H9 (cell line): ENCODE measurements at regions not wholly inside any gene's neighbourhood (a gene's known extent, or its start where the extent isn't known, plus 50 kb on each side); places are given as distances from the start of the nearest gene placed in this dataset.
A peak's percentile ranks its signal among the peaks of the same experiment; 100 is the strongest.

Source experiments
- DNase-seq: peaks from one replicate; pipeline ENCODE4 v3.0.0-alpha.2; 2017
- H2AFZ ChIP-seq: one replicate; pipeline ENCODE4 v1.6.1; 2013; ENCODE audit warnings: mild to moderate bottlenecking, low read length, control low read depth, moderate library complexity
- H2AK5ac ChIP-seq: 2 replicates; pipeline ENCODE4 v1.6.1; 2013; ENCODE audit warnings: low read length, control low read depth, mixed read lengths; ENCODE audit not compliant: insufficient read length
- H2BK120ac ChIP-seq: one replicate; pipeline ENCODE4 v1.6.1; 2013; ENCODE audit warnings: low read depth, mild to moderate bottlenecking, low read length, control low read depth, inconsistent platforms; ENCODE audit not compliant: poor library complexity, severe bottlenecking
- H2BK12ac ChIP-seq: 2 replicates; pipeline ENCODE4 v1.6.1; 2013; ENCODE audit warnings: low read length, control low read depth, mixed read lengths, low read depth; ENCODE audit not compliant: insufficient read length
- H2BK15ac ChIP-seq: 2 replicates; pipeline ENCODE4 v1.6.1; 2013; ENCODE audit warnings: low read depth, low read length, control low read depth
- H2BK20ac ChIP-seq: one replicate; pipeline ENCODE4 v1.6.1; 2013; ENCODE audit warnings: low read depth, mild to moderate bottlenecking, low read length, control low read depth, inconsistent platforms; ENCODE audit not compliant: poor library complexity, severe bottlenecking
- H2BK5ac ChIP-seq: 2 replicates; pipeline ENCODE4 v1.6.1; 2013; ENCODE audit warnings: low read length, control low read depth, mixed read lengths; ENCODE audit not compliant: insufficient read length
- H3K14ac ChIP-seq: 2 replicates; pipeline ENCODE4 v1.6.1; 2013; ENCODE audit warnings: low read length, control low read depth; ENCODE audit not compliant: insufficient read depth
- H3K18ac ChIP-seq: 2 replicates; pipeline ENCODE4 v1.6.1; 2013; ENCODE audit warnings: low read depth, mild to moderate bottlenecking, mixed read lengths, low read length, control low read depth; ENCODE audit not compliant: insufficient read length
- H3K23ac ChIP-seq: 2 replicates; pipeline ENCODE4 v1.6.1; 2013; ENCODE audit warnings: low read length, control low read depth, mixed read lengths, low read depth; ENCODE audit not compliant: insufficient read length
- H3K23me2 ChIP-seq: 2 replicates; pipeline ENCODE4 v1.6.1; 2013; ENCODE audit warnings: low read depth, mild to moderate bottlenecking, mixed read lengths, low read length, control low read depth; ENCODE audit not compliant: insufficient read length, poor library complexity, severe bottlenecking
- H3K27ac ChIP-seq: 2 replicates; pipeline ENCODE4 v1.5.1; 2013; ENCODE audit warnings: low read length, control low read depth, mixed read lengths, low read depth; ENCODE audit not compliant: insufficient read length
- H3K27me3 ChIP-seq: 2 replicates; pipeline ENCODE4 v1.6.1; 2013; ENCODE audit warnings: low read length, control low read depth, inconsistent platforms; ENCODE audit not compliant: insufficient read depth
- H3K4ac ChIP-seq: 2 replicates; pipeline ENCODE4 v1.6.1; 2013; ENCODE audit warnings: low read depth, mild to moderate bottlenecking, control low read depth, inconsistent platforms, low read length, moderate library complexity
- H3K4me1 ChIP-seq: 2 replicates; pipeline ENCODE4 v1.6.1; 2013; ENCODE audit warnings: low read length, control low read depth, inconsistent platforms; ENCODE audit not compliant: insufficient read depth
- H3K4me2 ChIP-seq: 2 replicates; pipeline ENCODE4 v1.6.1; 2013; ENCODE audit warnings: low read length, control low read depth, mixed read lengths; ENCODE audit not compliant: insufficient read length, insufficient read depth
- H3K56ac ChIP-seq: 2 replicates; pipeline ENCODE4 v1.6.1; 2013; ENCODE audit warnings: low read depth, mild to moderate bottlenecking, mixed read lengths, low read length, control low read depth; ENCODE audit not compliant: insufficient read length
- H3K79me1 ChIP-seq: 2 replicates; pipeline ENCODE4 v1.6.1; 2013; ENCODE audit warnings: low read depth, mild to moderate bottlenecking, moderate library complexity, low read length, control low read depth, inconsistent platforms; ENCODE audit not compliant: insufficient read depth, poor library complexity, severe bottlenecking
- H3K79me2 ChIP-seq: 2 replicates; pipeline ENCODE4 v1.6.1; 2013; ENCODE audit warnings: low read length, control low read depth, inconsistent platforms; ENCODE audit not compliant: insufficient read depth
- H3K9ac ChIP-seq: 2 replicates; pipeline ENCODE4 v1.6.1; 2013; ENCODE audit warnings: low read length, control low read depth, mixed read lengths; ENCODE audit not compliant: insufficient read length; ENCODE audit errors: extremely low read depth
- H3K9me3 ChIP-seq: one replicate; pipeline ENCODE4 v1.6.1; 2013; ENCODE audit warnings: low read depth, low read length, inconsistent platforms; ENCODE audit not compliant: control insufficient read depth
- H3T11ph ChIP-seq: one replicate; pipeline ENCODE4 v1.6.1; 2013; ENCODE audit warnings: mild to moderate bottlenecking, low read length, control low read depth, inconsistent platforms
- H4K20me1 ChIP-seq: one replicate; pipeline ENCODE4 v1.6.1; 2013; ENCODE audit not compliant: control insufficient read depth, insufficient read length, insufficient read depth
- H4K5ac ChIP-seq: 2 replicates; pipeline ENCODE4 v1.6.1; 2013; ENCODE audit warnings: low read depth, mild to moderate bottlenecking, mixed read lengths, low read length, control low read depth; ENCODE audit not compliant: insufficient read length
- H4K8ac ChIP-seq: replicated peaks from 2 replicates; pipeline ENCODE4 v1.6.1; 2013; ENCODE audit warnings: low read length, control low read depth, mixed read lengths, low read depth; ENCODE audit not compliant: insufficient read length
- H4K91ac ChIP-seq: 2 replicates; pipeline ENCODE4 v1.6.1; 2013; ENCODE audit warnings: low read depth, mild to moderate bottlenecking, moderate library complexity, mixed read lengths, low read length, control low read depth; ENCODE audit not compliant: insufficient read length
- H3K27ac Mint-ChIP-seq, 3 experiments: 2 replicates in 2 of 3; 3 replicates in 1 of 3; pipeline ENCODE4 v1.8.0; 2020 to 2021; ENCODE audit warnings: mixed read lengths in 3 of 3, mild to moderate bottlenecking in 1 of 3, moderate library complexity in 1 of 3
- H3K27me3 Mint-ChIP-seq: 2 replicates; pipeline ENCODE4 v1.8.0; 2021; ENCODE audit warnings: low read depth, mild to moderate bottlenecking, moderate library complexity, mixed read lengths
- H3K36me3 Mint-ChIP-seq, 3 experiments: 2 replicates in 2 of 3; 3 replicates in 1 of 3; pipeline ENCODE4 v1.8.0; 2020 to 2021; ENCODE audit warnings: low read depth in 3 of 3, mixed read lengths in 3 of 3; ENCODE audit not compliant: insufficient read depth in 1 of 3
- H3K4me1 Mint-ChIP-seq, 2 experiments: 2 replicates each; pipeline ENCODE4 v1.8.0; 2020; ENCODE audit warnings: mixed read lengths in 2 of 2
- H3K4me3 Mint-ChIP-seq, 2 experiments: 2 replicates in 1 of 2; 3 replicates in 1 of 2; pipeline ENCODE4 v1.8.0; 2020 to 2021; ENCODE audit warnings: mild to moderate bottlenecking in 2 of 2, mixed read lengths in 2 of 2, moderate library complexity in 1 of 2
- H3K9me3 Mint-ChIP-seq, 2 experiments: 2 replicates in 1 of 2; 3 replicates in 1 of 2; pipeline ENCODE4 v1.8.0; 2020; ENCODE audit warnings: mild to moderate bottlenecking in 2 of 2, mixed read lengths in 2 of 2, moderate library complexity in 1 of 2
- WGBS: extraction: QIAGEN DNeasy Blood & Tissue Kit; methylation state at CpG from one replicate; pipeline ENCODE4 v1.1.7; 2013; ENCODE audit warnings: missing lambda C conversion rate, low lambda C conversion rate, mixed read lengths; ENCODE audit not compliant: insufficient read length; ENCODE audit errors: extremely low coverage; 5-methylcytosine and 5-hydroxymethylcytosine counted together
- TF ChIP-seq, protein P1 (sequence below): fragments of 200-600 bp; sonication (generic); conservative IDR thresholded peaks from 3 replicates; pipeline ENCODE4 v1.8.0; 2021; ENCODE audit warnings: antibody characterized with exemption, mild to moderate bottlenecking

DNA sequence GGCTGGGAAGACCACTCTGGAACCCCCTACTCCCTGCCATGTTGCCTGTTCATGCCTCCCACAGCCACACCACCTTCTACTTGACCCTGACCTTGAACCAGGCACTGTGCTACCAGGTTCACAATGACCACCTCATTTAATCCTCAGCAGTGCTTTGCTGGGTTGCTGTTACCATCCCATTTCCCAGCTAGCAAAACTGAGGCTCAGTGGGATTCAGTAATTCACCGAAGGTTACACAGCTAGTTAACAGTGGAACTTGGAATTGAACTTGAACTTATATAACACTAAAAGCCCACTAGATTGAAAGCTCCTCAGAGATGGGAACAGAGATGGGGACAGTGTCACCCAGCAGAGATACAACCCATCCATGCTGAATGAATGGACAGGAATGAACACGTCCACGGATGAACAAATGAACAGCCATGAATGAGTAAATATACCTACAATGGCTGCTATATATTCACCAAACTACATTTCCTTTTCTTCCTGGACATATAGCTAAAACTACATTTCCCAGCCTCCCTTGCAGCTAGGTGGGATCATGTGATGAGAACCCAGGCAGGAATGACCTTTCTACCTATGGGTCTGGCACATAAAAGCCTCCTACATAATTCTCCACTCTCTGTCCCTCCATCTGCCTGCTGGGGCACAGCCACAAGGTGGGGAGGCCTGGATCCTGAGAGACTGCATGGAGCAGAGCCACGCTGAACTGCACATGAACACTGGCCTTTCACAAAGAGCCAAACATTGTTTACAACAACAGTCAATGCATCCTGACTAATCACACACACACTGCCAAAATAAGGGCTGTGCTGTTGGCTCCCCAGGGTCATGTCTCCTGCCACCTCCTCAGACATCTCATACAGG is 94.8 kb downstream of the RMI2 start:
- Histone ChIP-seq H4K8ac (peak overlapping the region; percentile 25), H3K27ac (no peak overlapping the region), H3K9me3 (peaks cover 6% of the 10 kb centered on the region), H2AK5ac (no peak overlapping the region), H3K9ac (no peak overlapping the region), H4K5ac (peak overlapping the region; percentile 94), H3K23me2 (no peaks in the 10 kb centered on the region), H3K23ac (no peak overlapping the region), H2BK15ac (no peak overlapping the region), H4K91ac (no peak overlapping the region), H3K4ac (no peak overlapping the region), H3K4me2 (no peak overlapping the region), H3K56ac (no peak overlapping the region), H2BK12ac (no peak overlapping the region), H2AFZ (no peak overlapping the region), H3K79me2 (no peaks in the 10 kb centered on the region), H3K27me3 (no peaks in the 10 kb centered on the region), H3K14ac (no peak overlapping the region), H3K4me1 (no peaks in the 10 kb centered on the region; the same call in 1 of the 2 replicates), H3T11ph (no peak overlapping the region), H4K20me1 (no peaks in the 10 kb centered on the region), H2BK20ac (no peak overlapping the region), H3K79me1 (no peaks in the 10 kb centered on the region), H3K18ac (no peak overlapping the region), H2BK5ac (no peak overlapping the region), H2BK120ac (no peak overlapping the region)
- H3K27me3 Mint-ChIP-seq = peaks cover 5% of the 10 kb centered on the region
- no peak overlapping the region; a peak in 1 of 7 replicates for H3K27ac Mint-ChIP-seq
- no peak overlapping the region for H3K4me3 Mint-ChIP-seq
- H3K9me3 Mint-ChIP-seq = peaks cover 8 to 12% of the 10 kb centered on the region in 2 experiments; a peak in 4 of 5 replicates
- H3K36me3 Mint-ChIP-seq = peaks cover 0 to 6% (median 0%) of the 10 kb centered on the region in 3 experiments; a peak in 2 of 7 replicates
- DNase-seq = no peak
- H3K4me1 Mint-ChIP-seq = no peaks in the 10 kb centered on the region
- TF ChIP-seq, protein P1, sequence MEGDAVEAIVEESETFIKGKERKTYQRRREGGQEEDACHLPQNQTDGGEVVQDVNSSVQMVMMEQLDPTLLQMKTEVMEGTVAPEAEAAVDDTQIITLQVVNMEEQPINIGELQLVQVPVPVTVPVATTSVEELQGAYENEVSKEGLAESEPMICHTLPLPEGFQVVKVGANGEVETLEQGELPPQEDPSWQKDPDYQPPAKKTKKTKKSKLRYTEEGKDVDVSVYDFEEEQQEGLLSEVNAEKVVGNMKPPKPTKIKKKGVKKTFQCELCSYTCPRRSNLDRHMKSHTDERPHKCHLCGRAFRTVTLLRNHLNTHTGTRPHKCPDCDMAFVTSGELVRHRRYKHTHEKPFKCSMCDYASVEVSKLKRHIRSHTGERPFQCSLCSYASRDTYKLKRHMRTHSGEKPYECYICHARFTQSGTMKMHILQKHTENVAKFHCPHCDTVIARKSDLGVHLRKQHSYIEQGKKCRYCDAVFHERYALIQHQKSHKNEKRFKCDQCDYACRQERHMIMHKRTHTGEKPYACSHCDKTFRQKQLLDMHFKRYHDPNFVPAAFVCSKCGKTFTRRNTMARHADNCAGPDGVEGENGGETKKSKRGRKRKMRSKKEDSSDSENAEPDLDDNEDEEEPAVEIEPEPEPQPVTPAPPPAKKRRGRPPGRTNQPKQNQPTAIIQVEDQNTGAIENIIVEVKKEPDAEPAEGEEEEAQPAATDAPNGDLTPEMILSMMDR = no peak
- no CpG with 5 or more reads among the region's 4 CpGs for WGBS
